ENCODE measurements at regions not wholly inside any gene's neighbourhood (a gene's known extent, or its start where the extent isn't known, plus 50 kb on each side); places are given as distances from the start of the nearest gene placed in this dataset.

GRCh38 chr2:129191530-129191929 lies 787.9 kb upstream of the RAB6C start:
- no TSS peak for BruUV-seq (replicated peaks)
- Histone ChIP-seq H3K4me3 (replicated peaks in 1 of 3; ENCODE audit: insufficient read depth in 1 of 3, low read depth in 2 of 3, low read length in 3 of 3) (no peak overlapping the region), H4K20me1 (ENCODE audit: insufficient read depth, low read length) (no peaks in the 10 kb centered on the region), H3K9me3 (ENCODE audit: low read length) (no peaks in the 10 kb centered on the region), H2AFZ (ENCODE audit: low read length) (no peak overlapping the region), H3K27me3 (ENCODE audit: control insufficient read depth in 1 of 2, insufficient read depth in 2 of 2, low read length in 2 of 2) (peaks cover 4 to 47% of the 10 kb centered on the region in 2 experiments; a peak in 4 of 5 replicates), H3K36me3 (replicated peaks in 1 of 2; ENCODE audit: control insufficient read depth in 1 of 2, insufficient read depth in 2 of 2, low read length in 2 of 2) (no peaks in the 10 kb centered on the region), H3K4me2 (ENCODE audit: low read depth, low read length) (no peak overlapping the region), H3K79me2 (ENCODE audit: insufficient read depth, low read length) (no peaks in the 10 kb centered on the region), H3K4me1 (ENCODE audit: insufficient read depth, low read length) (no peaks in the 10 kb centered on the region), H3K27ac (ENCODE audit: extremely low read length, insufficient read depth, low read length) (no peak overlapping the region), H3K9ac (ENCODE audit: insufficient read depth, low read depth, low read length) (no peak overlapping the region)
- TF ChIP-seq ZNF460 (CRISPR knock-in tag; IDR thresholded peaks at IDR 0.05; ENCODE audit: borderline replicate concordance), result no peak
- no peak for TF ChIP-seq CBX2 (IDR thresholded peaks at IDR 0.05; ENCODE audit: low read depth, low read length)
- no peak for TF ChIP-seq CBX2 (CRISPR knock-in tag; IDR thresholded peaks at IDR 0.05; ENCODE audit: low read depth)
- TF ChIP-seq MNT (IDR thresholded peaks at IDR 0.05), result peak; percentile 91
- no peak for TF ChIP-seq RFXANK (CRISPR knock-in tag; IDR thresholded peaks at IDR 0.05)
- no peak for TF ChIP-seq ZBTB43 (CRISPR knock-in tag; conservative IDR thresholded peaks at IDR 0.05)
- TF ChIP-seq CCDC6 (CRISPR knock-in tag; IDR thresholded peaks at IDR 0.05), result no peak
- TF ChIP-seq MAX (IDR thresholded peaks at IDR 0.05), result no peak
- POLR2A ChIA-PET, result no interaction called here
- ATAC-seq (peak; percentile 29; the same call in 2 of the 3 replicates), FAIRE-seq (no peak), DNase-seq (ENCODE audit: low spot score) (no peak)
- intact Hi-C loops (cut with micrococcal nuclease; ENCODE audit: unreplicated experiment), result no loop called here
- in situ Hi-C loops (cut with HindIII; ENCODE audit: extremely low pct_ligation_motif_present, low pct_unique_long_range_greater_than_20kb), result no loop called here
- WGBS (ENCODE audit: low lambda C conversion rate), result 3% methylated on average over 4 of the region's 4 CpGs
- CTCF ChIA-PET (ENCODE audit: low intra/inter-chr PET ratio, low total read pairs), result no interaction called here
